Esophagus muscularis mucosa (tissue), 4 donors: ENCODE measurements at regions not wholly inside any gene's neighbourhood (a gene's known extent, or its start where the extent isn't known, plus 50 kb on each side); places are given as distances from the start of the nearest gene placed in this dataset.

Experiments
- DNase-seq: peaks from one replicate; pipeline ENCODE4 v3.0.0-alpha.2; 2017; ENCODE audit errors: extremely low spot score
- H3K27ac ChIP-seq, 4 donors: fragments of 200-600 bp; sonication (generic); replicated peaks in 1 of 4; 1 replicate in 3 of 4; 2 replicates in 1 of 4; pipeline ENCODE4 v1.5.1; 2016 to 2019; ENCODE audit warnings: mild to moderate bottlenecking in 1 of 4
- H3K27me3 ChIP-seq, 4 donors: fragments of 200-600 bp; sonication (generic); one replicate each; pipeline versions ENCODE4 v1.5.1 to v1.6.0; 2016 to 2019
- H3K36me3 ChIP-seq, 4 donors: fragments of 200-600 bp; sonication (generic); one replicate each; pipeline ENCODE4 v1.5.1; 2016 to 2019
- H3K4me1 ChIP-seq, 4 donors: fragments of 200-600 bp; sonication (generic); one replicate each; pipeline ENCODE4 v1.5.1; 2016 to 2019
- H3K4me3 ChIP-seq, 4 donors: fragments of 200-600 bp; sonication (generic); 1 replicate in 2 of 4; 2 replicates in 2 of 4; pipeline ENCODE4 v1.5.1; 2016 to 2019; ENCODE audit warnings: mild to moderate bottlenecking in 4 of 4, moderate library complexity in 1 of 4
- H3K9me3 ChIP-seq, 4 donors: fragments of 200-600 bp; sonication (generic); 1 replicate in 3 of 4; 2 replicates in 1 of 4; pipeline ENCODE4 v1.5.1; 2016 to 2019
- CTCF ChIP-seq, 3 experiments: fragments of 200-600 bp in 2 of 3; fragments of 450-650 bp in 1 of 3; sonication (generic) in 2 of 3; IDR thresholded peaks; one replicate each; pipeline ENCODE4 v1.5.1; 2017 to 2019; ENCODE audit warnings: antibody characterized with exemption in 3 of 3, mild to moderate bottlenecking in 2 of 3, moderate library complexity in 1 of 3
- EP300 ChIP-seq: sonication (generic); formaldehyde crosslinking; IDR thresholded peaks from one replicate; pipeline ENCODE4 v1.6.1; 2017; ENCODE audit warnings: antibody characterized with exemption
- POLR2A ChIP-seq: fragments of 450-650 bp; IDR thresholded peaks from one replicate; pipeline ENCODE4 v1.6.1; 2017; ENCODE audit warnings: antibody characterized with exemption, moderate library complexity, mild to moderate bottlenecking, low read depth
- POLR2AphosphoS5 ChIP-seq, 2 donors: sonication (generic); formaldehyde crosslinking; IDR thresholded peaks; one replicate each; pipeline ENCODE4 v1.6.1; 2017; ENCODE audit warnings: antibody characterized with exemption in 2 of 2
- WGBS: methylation state at CpG from one replicate; pipeline ENCODE4 v1.1.5; 2018; 5-methylcytosine and 5-hydroxymethylcytosine counted together
- intact Hi-C: fragments of 100-400 bp; cut with DNase I; formaldehyde crosslinking; loops from one replicate; pipeline ENCODE4 v1.15.1; 2023

- Histone ChIP-seq H3K9me3 (no peaks in the 10 kb centered on the region), H3K27me3 (peaks cover 0 to 44% (median 0%) of the 10 kb centered on the region in 4 donors), H3K4me3 (no peak overlapping the region), H3K36me3 (no peaks in the 10 kb centered on the region), H3K4me1 (no peaks in the 10 kb centered on the region), H3K27ac (no peak overlapping the region)
- no peak for DNase-seq
- 91% methylated on average over 23 of the region's 23 CpGs for WGBS
- intact Hi-C loops = no loop called here
- no peak for TF ChIP-seq EP300
These were observed 124.8 kb downstream of the HMX1 start for GRCh38 chr4:8746523-8747466.

- H3K9me3 ChIP-seq = no peaks in the 10 kb centered on the region
- WGBS = 63% methylated on average over 14 of the region's 14 CpGs
- H3K4me3 ChIP-seq = no peak overlapping the region
- no peak overlapping the region for H3K27ac ChIP-seq
- intact Hi-C loops = no loop called here
- H3K4me1 ChIP-seq = no peaks in the 10 kb centered on the region
- H3K27me3 ChIP-seq = peaks cover 0 to 52% (median 0%) of the 10 kb centered on the region in 4 donors
- no peak for DNase-seq
- H3K36me3 ChIP-seq = no peaks in the 10 kb centered on the region
- TF ChIP-seq POLR2AphosphoS5 (IDR thresholded peaks at IDR 0.05) (no peak), EP300 (no peak), CTCF (IDR thresholded peaks at IDR 0.05) (no peak), POLR2A (no peak)
These were observed 125.8 kb downstream of the HMX1 start for GRCh38 chr4:8745826-8746225.

GRCh38 chr4:8745005-8745790 lies 126.4 kb downstream of the HMX1 start:
- peaks cover 0 to 53% (median 0%) of the 10 kb centered on the region in 4 donors for H3K27me3 ChIP-seq
- H3K36me3 ChIP-seq = no peaks in the 10 kb centered on the region
- H3K4me3 ChIP-seq = no peak overlapping the region
- WGBS = 74% methylated on average over 28 of the region's 28 CpGs
- H3K9me3 ChIP-seq = no peaks in the 10 kb centered on the region
- DNase-seq = no peak
- intact Hi-C loops = no loop called here
- no peaks in the 10 kb centered on the region for H3K4me1 ChIP-seq
- no peak for TF ChIP-seq CTCF (IDR thresholded peaks at IDR 0.05)
- no peak for TF ChIP-seq POLR2A
- TF ChIP-seq EP300 = no peak
- no peak for TF ChIP-seq POLR2AphosphoS5 (IDR thresholded peaks at IDR 0.05)
- no peak overlapping the region for H3K27ac ChIP-seq

GRCh38 chr4:8744083-8744805 lies 127.4 kb downstream of the HMX1 start:
- Histone ChIP-seq H3K9me3 (no peaks in the 10 kb centered on the region), H3K4me1 (no peaks in the 10 kb centered on the region), H3K36me3 (no peaks in the 10 kb centered on the region), H3K27ac (no peak overlapping the region), H3K4me3 (no peak overlapping the region), H3K27me3 (peaks cover 0 to 53% (median 0%) of the 10 kb centered on the region in 4 donors)
- no peak for DNase-seq
- 73% methylated on average over 15 of the region's 18 CpGs for WGBS
- intact Hi-C loops = no loop called here
- TF ChIP-seq EP300 = no peak
- no peak for TF ChIP-seq POLR2AphosphoS5 (IDR thresholded peaks at IDR 0.05)
- TF ChIP-seq POLR2A = no peak
- TF ChIP-seq CTCF (IDR thresholded peaks at IDR 0.05) = no peak

- H3K27ac ChIP-seq = no peak overlapping the region
- 61% methylated on average over 2 of the region's 2 CpGs for whole genome bisulfite sequencing
- H3K4me3 ChIP-seq = no peak overlapping the region
- intact Hi-C loops = no loop called here
- TF ChIP-seq POLR2A = no peak
- peaks cover 0 to 37% (median 0%) of the 10 kb centered on the region in 4 donors for H3K27me3 ChIP-seq
- H3K9me3 ChIP-seq = no peaks in the 10 kb centered on the region
- H3K36me3 ChIP-seq = no peaks in the 10 kb centered on the region
- no peak for DNase-seq
- no peaks in the 10 kb centered on the region for H3K4me1 ChIP-seq
These were observed 129.1 kb downstream of the HMX1 start for GRCh38 chr4:8742546-8742945.
